ENCODE measurements at regions not wholly inside any gene's neighbourhood (a gene's known extent, or its start where the extent isn't known, plus 50 kb on each side); places are given as distances from the start of the nearest gene placed in this dataset.

DNA sequence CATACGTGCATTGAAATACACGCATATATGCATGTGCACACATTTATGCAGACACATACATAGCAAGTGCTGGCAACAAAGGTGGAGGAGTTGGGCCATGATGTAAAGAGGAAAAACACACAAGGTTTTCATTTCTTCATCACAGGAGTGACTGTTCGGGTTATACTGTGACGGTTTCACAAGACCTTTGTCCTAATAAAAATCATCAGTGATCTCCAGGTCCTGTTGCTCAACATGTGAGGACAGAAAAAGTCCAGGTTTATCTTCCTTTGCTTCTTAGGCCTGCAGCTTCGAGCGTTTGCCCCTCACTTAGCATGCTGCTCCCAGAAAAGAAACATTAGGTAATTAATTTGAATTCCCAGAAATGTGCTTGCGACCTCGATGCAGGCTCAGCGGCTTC is 1260.0 kb upstream of the TMEM132C start:
- no peak for TF ChIP-seq EP300 (IDR thresholded peaks at IDR 0.05)
- TF ChIP-seq, protein P1, sequence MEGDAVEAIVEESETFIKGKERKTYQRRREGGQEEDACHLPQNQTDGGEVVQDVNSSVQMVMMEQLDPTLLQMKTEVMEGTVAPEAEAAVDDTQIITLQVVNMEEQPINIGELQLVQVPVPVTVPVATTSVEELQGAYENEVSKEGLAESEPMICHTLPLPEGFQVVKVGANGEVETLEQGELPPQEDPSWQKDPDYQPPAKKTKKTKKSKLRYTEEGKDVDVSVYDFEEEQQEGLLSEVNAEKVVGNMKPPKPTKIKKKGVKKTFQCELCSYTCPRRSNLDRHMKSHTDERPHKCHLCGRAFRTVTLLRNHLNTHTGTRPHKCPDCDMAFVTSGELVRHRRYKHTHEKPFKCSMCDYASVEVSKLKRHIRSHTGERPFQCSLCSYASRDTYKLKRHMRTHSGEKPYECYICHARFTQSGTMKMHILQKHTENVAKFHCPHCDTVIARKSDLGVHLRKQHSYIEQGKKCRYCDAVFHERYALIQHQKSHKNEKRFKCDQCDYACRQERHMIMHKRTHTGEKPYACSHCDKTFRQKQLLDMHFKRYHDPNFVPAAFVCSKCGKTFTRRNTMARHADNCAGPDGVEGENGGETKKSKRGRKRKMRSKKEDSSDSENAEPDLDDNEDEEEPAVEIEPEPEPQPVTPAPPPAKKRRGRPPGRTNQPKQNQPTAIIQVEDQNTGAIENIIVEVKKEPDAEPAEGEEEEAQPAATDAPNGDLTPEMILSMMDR (IDR thresholded peaks at IDR 0.05), result no peak

Data from stomach (tissue), 4 donors.